HAP-1 (cell line): ENCODE measurements at regions not wholly inside any gene's neighbourhood (a gene's known extent, or its start where the extent isn't known, plus 50 kb on each side); places are given as distances from the start of the nearest gene placed in this dataset.

Experiments
- DNase-seq, 2 experiments: peaks; one replicate each; pipeline ENCODE4 v3.0.0-alpha.2; 2016 to 2020; ENCODE audit warnings: low spot score in 2 of 2
- H3K27me3 ChIP-seq: fragments of 250-450 bp; sonication (Bioruptor Pico); 2 replicates; pipeline ENCODE4 v1.5.1; 2020; ENCODE audit warnings: low read depth, mild to moderate bottlenecking, moderate library complexity
- H3K36me3 ChIP-seq: fragments of 250-450 bp; sonication (Bioruptor Pico); replicated peaks from 2 replicates; pipeline ENCODE4 v1.5.1; 2020; ENCODE audit warnings: mild to moderate bottlenecking
- H3K4me1 ChIP-seq: fragments of 250-450 bp; sonication (Bioruptor Pico); 2 replicates; pipeline ENCODE4 v1.5.1; 2020; ENCODE audit warnings: mild to moderate bottlenecking
- H3K4me3 ChIP-seq: fragments of 250-450 bp; sonication (Bioruptor Pico); 2 replicates; pipeline ENCODE4 v1.5.1; 2020; ENCODE audit warnings: mild to moderate bottlenecking, moderate library complexity
- H3K9me3 ChIP-seq: fragments of 250-450 bp; sonication (Bioruptor Pico); 2 replicates; pipeline ENCODE4 v1.5.1; 2020; ENCODE audit warnings: mild to moderate bottlenecking, moderate library complexity
- in situ Hi-C: fragments of 300-500 bp; cut with MboI; formaldehyde crosslinking; loops from 3 replicates; pipeline ENCODE4 v1.14.3; 2020; ENCODE audit warnings: low sequenced_read_pairs, inconsistent platforms, mixed read lengths

- in situ Hi-C loops, result no loop called here
- no peaks in the 10 kb centered on the region; the same call in 1 of the 2 replicates for H3K27me3 ChIP-seq
These were observed 145.4 kb upstream of the BNIP2 start for GRCh38 chr15:59834528-59834927.

GRCh38 chr15:59833366-59833765, 144.2 kb upstream of the BNIP2 start:
- DNase-seq, result no peak
- in situ Hi-C loops, result no loop called here
- H3K9me3 ChIP-seq, result no peaks in the 10 kb centered on the region

More at GRCh38 chr15:59834528-59834927, 145.4 kb upstream of the BNIP2 start:
- no peak for DNase-seq
- Histone ChIP-seq H3K4me3 (no peak overlapping the region), H3K36me3 (no peaks in the 10 kb centered on the region), H3K9me3 (no peaks in the 10 kb centered on the region), H3K4me1 (no peaks in the 10 kb centered on the region)

GRCh38 chr15:59830873-59831272, 141.8 kb upstream of the BNIP2 start:
- DNase-seq, result no peak
- Histone ChIP-seq H3K9me3 (no peaks in the 10 kb centered on the region), H3K4me3 (no peak overlapping the region), H3K36me3 (no peaks in the 10 kb centered on the region), H3K27me3 (no peaks in the 10 kb centered on the region; the same call in none of the 2 replicates), H3K4me1 (no peaks in the 10 kb centered on the region)
- in situ Hi-C loops, result no loop called here

More at GRCh38 chr15:59833366-59833765, 144.2 kb upstream of the BNIP2 start:
- Histone ChIP-seq H3K4me3 (no peak overlapping the region), H3K36me3 (no peaks in the 10 kb centered on the region), H3K4me1 (no peaks in the 10 kb centered on the region), H3K27me3 (no peaks in the 10 kb centered on the region; the same call in 1 of the 2 replicates)

- in situ Hi-C loops, result no loop called here
- Histone ChIP-seq H3K27me3 (no peaks in the 10 kb centered on the region; the same call in 1 of the 2 replicates), H3K36me3 (no peaks in the 10 kb centered on the region), H3K4me1 (no peaks in the 10 kb centered on the region), H3K9me3 (no peaks in the 10 kb centered on the region), H3K4me3 (no peak overlapping the region)
- no peak for DNase-seq
These were observed 141.0 kb upstream of the BNIP2 start for GRCh38 chr15:59830098-59830497.

- DNase-seq, result no peak
- Histone ChIP-seq H3K9me3 (no peaks in the 10 kb centered on the region), H3K27me3 (no peaks in the 10 kb centered on the region; the same call in 1 of the 2 replicates), H3K36me3 (no peaks in the 10 kb centered on the region), H3K4me1 (no peaks in the 10 kb centered on the region), H3K4me3 (no peak overlapping the region)
- in situ Hi-C loops, result no loop called here
These were observed 139.7 kb upstream of the BNIP2 start for GRCh38 chr15:59828861-59829260.

GRCh38 chr15:59828263-59828662, 139.1 kb upstream of the BNIP2 start:
- in situ Hi-C loops, result no loop called here
- Histone ChIP-seq H3K4me1 (no peaks in the 10 kb centered on the region), H3K4me3 (no peak overlapping the region), H3K27me3 (no peaks in the 10 kb centered on the region; the same call in 1 of the 2 replicates), H3K36me3 (no peaks in the 10 kb centered on the region), H3K9me3 (no peaks in the 10 kb centered on the region)
- DNase-seq, result no peak

GRCh38 chr15:59825901-59826300, 136.8 kb upstream of the BNIP2 start:
- Histone ChIP-seq H3K4me1 (no peaks in the 10 kb centered on the region), H3K36me3 (no peaks in the 10 kb centered on the region), H3K4me3 (no peak overlapping the region), H3K27me3 (no peaks in the 10 kb centered on the region; the same call in 1 of the 2 replicates), H3K9me3 (no peaks in the 10 kb centered on the region)
- DNase-seq, result no peak
- in situ Hi-C loops, result no loop called here

GRCh38 chr15:59821286-59821685, 132.2 kb upstream of the BNIP2 start:
- Histone ChIP-seq H3K9me3 (no peaks in the 10 kb centered on the region), H3K27me3 (no peaks in the 10 kb centered on the region; the same call in 1 of the 2 replicates), H3K4me3 (no peak overlapping the region), H3K4me1 (no peaks in the 10 kb centered on the region), H3K36me3 (no peaks in the 10 kb centered on the region)
- DNase-seq, result no peak
- in situ Hi-C loops, result no loop called here

GRCh38 chr15:59819092-59819491, 130.0 kb upstream of the BNIP2 start:
- in situ Hi-C loops, result no loop called here
- Histone ChIP-seq H3K36me3 (no peaks in the 10 kb centered on the region), H3K4me3 (no peak overlapping the region), H3K9me3 (no peaks in the 10 kb centered on the region), H3K27me3 (no peaks in the 10 kb centered on the region), H3K4me1 (no peaks in the 10 kb centered on the region)
- DNase-seq, result no peak

- H3K36me3 ChIP-seq, result no peaks in the 10 kb centered on the region
- in situ Hi-C loops, result no loop called here
- no peaks in the 10 kb centered on the region for H3K27me3 ChIP-seq
- H3K9me3 ChIP-seq, result no peaks in the 10 kb centered on the region
- DNase-seq, result no peak
- no peaks in the 10 kb centered on the region for H3K4me1 ChIP-seq
- H3K4me3 ChIP-seq, result no peak overlapping the region
These were observed 129.2 kb upstream of the BNIP2 start for GRCh38 chr15:59818336-59818735.

GRCh38 chr15:59817834-59818233, 128.7 kb upstream of the BNIP2 start:
- in situ Hi-C loops, result no loop called here
- Histone ChIP-seq H3K27me3 (no peaks in the 10 kb centered on the region), H3K4me3 (no peak overlapping the region), H3K4me1 (no peaks in the 10 kb centered on the region), H3K36me3 (no peaks in the 10 kb centered on the region), H3K9me3 (no peaks in the 10 kb centered on the region)
- DNase-seq, result no peak

- DNase-seq, result no peak
- Histone ChIP-seq H3K36me3 (no peaks in the 10 kb centered on the region), H3K4me3 (no peak overlapping the region), H3K27me3 (no peaks in the 10 kb centered on the region), H3K9me3 (no peaks in the 10 kb centered on the region), H3K4me1 (no peaks in the 10 kb centered on the region)
- in situ Hi-C loops, result no loop called here
These were observed 127.9 kb upstream of the BNIP2 start for GRCh38 chr15:59817053-59817452.

GRCh38 chr15:59814409-59814808, 125.3 kb upstream of the BNIP2 start:
- Histone ChIP-seq H3K4me1 (no peaks in the 10 kb centered on the region), H3K27me3 (no peaks in the 10 kb centered on the region), H3K36me3 (no peaks in the 10 kb centered on the region), H3K9me3 (no peaks in the 10 kb centered on the region), H3K4me3 (no peak overlapping the region)
- DNase-seq, result no peak
- in situ Hi-C loops, result no loop called here

GRCh38 chr15:59812889-59813288, 123.8 kb upstream of the BNIP2 start:
- Histone ChIP-seq H3K4me1 (no peaks in the 10 kb centered on the region), H3K4me3 (no peak overlapping the region), H3K36me3 (no peaks in the 10 kb centered on the region), H3K27me3 (no peaks in the 10 kb centered on the region), H3K9me3 (no peaks in the 10 kb centered on the region)
- no peak for DNase-seq
- in situ Hi-C loops, result no loop called here

- Histone ChIP-seq H3K4me3 (no peak overlapping the region), H3K9me3 (no peaks in the 10 kb centered on the region), H3K36me3 (no peaks in the 10 kb centered on the region), H3K4me1 (no peaks in the 10 kb centered on the region), H3K27me3 (no peaks in the 10 kb centered on the region)
- DNase-seq, result no peak
- in situ Hi-C loops, result no loop called here
These were observed 123.2 kb upstream of the BNIP2 start for GRCh38 chr15:59812250-59812870.
